Neural cell (in vitro differentiated cells): ENCODE measurements at regions not wholly inside any gene's neighbourhood (a gene's known extent, or its start where the extent isn't known, plus 50 kb on each side); places are given as distances from the start of the nearest gene placed in this dataset.

Experiments
- H2AFZ ChIP-seq: fragments of 200-600, 300-800 bp; sonication (generic), shearing (Covaris generic); 2 replicates; pipeline ENCODE4 v1.6.0; 2014; ENCODE audit warnings: low read depth, mild to moderate bottlenecking, antibody characterized with exemption, low read length, moderate library complexity
- H3F3A ChIP-seq: fragments of 200-600 bp; shearing (Covaris generic); 2 replicates; pipeline ENCODE4 v1.6.1; 2016; ENCODE audit warnings: mild to moderate bottlenecking, moderate library complexity, mixed read lengths, antibody characterized with exemption, low read length; ENCODE audit not compliant: insufficient read depth, poor library complexity, severe bottlenecking
- H3K27ac ChIP-seq: fragments of 200-600, 300-800 bp; sonication (generic), shearing (Covaris generic); 2 replicates; pipeline ENCODE4 v1.5.1; 2014; ENCODE audit warnings: mild to moderate bottlenecking, low read length, moderate library complexity
- H3K27me3 ChIP-seq: fragments of 300-800, 200-600 bp; sonication (generic), shearing (Covaris generic); 2 replicates; pipeline ENCODE4 v1.6.0; 2014; ENCODE audit warnings: mild to moderate bottlenecking, low read depth, low read length, moderate library complexity; ENCODE audit not compliant: insufficient read depth
- H3K36me3 ChIP-seq: fragments of 300-800, 200-600 bp; sonication (generic), shearing (Covaris generic); 2 replicates; pipeline ENCODE4 v1.5.1; 2014; ENCODE audit warnings: mild to moderate bottlenecking, antibody characterized with exemption, low read length, moderate library complexity; ENCODE audit not compliant: insufficient read depth
- H3K4me2 ChIP-seq: fragments of 300-800, 200-600 bp; sonication (generic), shearing (Covaris generic); 2 replicates; pipeline ENCODE4 v1.6.0; 2014; ENCODE audit warnings: mild to moderate bottlenecking, low read length
- H3K4me3 ChIP-seq: fragments of 300-800, 200-600 bp; sonication (generic), shearing (Covaris generic); 2 replicates; pipeline ENCODE4 v1.5.1; 2014; ENCODE audit warnings: mild to moderate bottlenecking, low read length, moderate library complexity
- H3K79me2 ChIP-seq: fragments of 200-600 bp; shearing (Covaris generic); replicated peaks from 2 replicates; pipeline ENCODE4 v1.6.0; 2014; ENCODE audit warnings: mild to moderate bottlenecking, low read length, moderate library complexity; ENCODE audit not compliant: insufficient read depth
- H3K9ac ChIP-seq: fragments of 300-800, 200-600 bp; sonication (generic), shearing (Covaris generic); 2 replicates; pipeline ENCODE4 v1.6.1; 2016; ENCODE audit warnings: mild to moderate bottlenecking, low read length, mixed read lengths
- H3K9me2 ChIP-seq: fragments of 200-600 bp; shearing (Covaris generic); 2 replicates; pipeline ENCODE4 v1.6.1; 2016; ENCODE audit warnings: mild to moderate bottlenecking, low read length, mixed read lengths; ENCODE audit not compliant: insufficient read depth
- H3K9me3 ChIP-seq: fragments of 200-600, 300-800 bp; sonication (generic), shearing (Covaris generic); 2 replicates; pipeline ENCODE4 v1.6.1; 2016; ENCODE audit warnings: mild to moderate bottlenecking, mixed run types, low read length, moderate library complexity, mixed read lengths
- H4K20me1 ChIP-seq: fragments of 200-600 bp; shearing (Covaris generic); 2 replicates; pipeline ENCODE4 v1.6.1; 2016; ENCODE audit warnings: mild to moderate bottlenecking, mixed run types; ENCODE audit not compliant: insufficient read depth
- CTCF ChIP-seq: fragments of 450-650 bp; IDR thresholded peaks from 2 replicates; pipeline ENCODE4 v1.5.1; 2014; ENCODE audit warnings: antibody characterized with exemption, mild to moderate bottlenecking, moderate library complexity; ENCODE audit not compliant: poor library complexity, severe bottlenecking
- EP300 ChIP-seq: fragments of 450-650 bp; conservative IDR thresholded peaks from 2 replicates; pipeline ENCODE4 v1.6.1; 2014; ENCODE audit warnings: antibody characterized with exemption, mild to moderate bottlenecking, moderate library complexity; ENCODE audit not compliant: poor library complexity, severe bottlenecking
- EZH2 ChIP-seq: fragments of 200-600, 300-800 bp; shearing (Covaris generic), sonication (generic); IDR thresholded peaks from 2 replicates; pipeline ENCODE4 v1.6.1; 2014; ENCODE audit warnings: antibody characterized with exemption, low read length, borderline replicate concordance, mild to moderate bottlenecking; ENCODE audit not compliant: insufficient read depth, poor library complexity, severe bottlenecking
- MXI1 ChIP-seq: fragments of 450-650 bp; conservative IDR thresholded peaks from 2 replicates; pipeline ENCODE4 v1.6.1; 2014; ENCODE audit warnings: antibody characterized with exemption, mild to moderate bottlenecking; ENCODE audit not compliant: poor library complexity, severe bottlenecking
- POLR2AphosphoS5 ChIP-seq: IDR thresholded peaks from 2 replicates; pipeline ENCODE4 v1.6.1; 2012
- RAD21 ChIP-seq: fragments of 450-650 bp; conservative IDR thresholded peaks from 2 replicates; pipeline ENCODE4 v1.6.1; 2014; ENCODE audit warnings: antibody characterized with exemption, mild to moderate bottlenecking, moderate library complexity
- REST ChIP-seq: IDR thresholded peaks from 2 replicates; pipeline ENCODE4 v1.6.1; 2012; ENCODE audit warnings: borderline replicate concordance
- SMC3 ChIP-seq: fragments of 450-650 bp; conservative IDR thresholded peaks from 2 replicates; pipeline ENCODE4 v1.6.1; 2014; ENCODE audit warnings: antibody characterized with exemption, mild to moderate bottlenecking, moderate library complexity; ENCODE audit not compliant: poor library complexity
- TAF1 ChIP-seq: IDR thresholded peaks from 2 replicates; pipeline ENCODE4 v1.6.1; 2012; ENCODE audit warnings: low read depth

- Histone ChIP-seq H3K9me2 (no peaks in the 10 kb centered on the region), H4K20me1 (no peaks in the 10 kb centered on the region), H3F3A (no peaks in the 10 kb centered on the region), H3K27ac (no peak overlapping the region), H3K27me3 (no peaks in the 10 kb centered on the region), H3K4me2 (no peak overlapping the region), H3K4me3 (no peak overlapping the region), H3K9ac (no peak overlapping the region), H3K79me2 (no peaks in the 10 kb centered on the region), H3K9me3 (no peaks in the 10 kb centered on the region), H3K36me3 (no peaks in the 10 kb centered on the region), H2AFZ (no peak overlapping the region)
- TF ChIP-seq EZH2 (no peak), SMC3 (no peak), CTCF (no peak), RAD21 (no peak), REST (no peak), POLR2AphosphoS5 (no peak), MXI1 (no peak), TAF1 (no peak), EP300 (no peak)
Measured at GRCh38 chr13:53217194-53217593, 188.6 kb downstream of the OLFM4 start.

- Histone ChIP-seq H3K9ac (no peak overlapping the region), H3F3A (no peaks in the 10 kb centered on the region), H3K4me2 (no peak overlapping the region), H3K9me2 (no peaks in the 10 kb centered on the region), H3K27ac (no peak overlapping the region), H3K36me3 (no peaks in the 10 kb centered on the region), H3K79me2 (no peaks in the 10 kb centered on the region), H3K4me3 (no peak overlapping the region), H3K27me3 (no peaks in the 10 kb centered on the region), H4K20me1 (no peaks in the 10 kb centered on the region), H2AFZ (no peak overlapping the region), H3K9me3 (no peaks in the 10 kb centered on the region)
- TF ChIP-seq POLR2AphosphoS5 (no peak), MXI1 (no peak), EZH2 (no peak), RAD21 (no peak), EP300 (no peak), TAF1 (no peak), REST (no peak), CTCF (no peak), SMC3 (no peak)
Measured at GRCh38 chr13:53220038-53220437, 191.4 kb downstream of the OLFM4 start.
